ENCODE measurements at regions not wholly inside any gene's neighbourhood (a gene's known extent, or its start where the extent isn't known, plus 50 kb on each side); places are given as distances from the start of the nearest gene placed in this dataset.

GRCh38 chrX:85517994-85518718 lies 138.7 kb upstream of the POF1B start:
- no peak for DNase-seq

- no peak for DNase-seq
Measured at GRCh38 chrX:85516131-85516530, 136.7 kb upstream of the POF1B start.

- no peak for DNase-seq
Measured at GRCh38 chrX:85506871-85507270, 127.4 kb upstream of the POF1B start.

GRCh38 chrX:85505801-85506200 lies 126.3 kb upstream of the POF1B start:
- no peak for DNase-seq

GRCh38 chrX:85504381-85504780 lies 124.9 kb upstream of the POF1B start:
- DNase-seq, result no peak

- DNase-seq, result no peak
Measured at GRCh38 chrX:85503258-85504158, 124.0 kb upstream of the POF1B start.

GRCh38 chrX:85501349-85501748 lies 121.9 kb upstream of the POF1B start:
- no peak for DNase-seq

GRCh38 chrX:85499400-85499799 lies 119.9 kb upstream of the POF1B start:
- DNase-seq, result no peak

GRCh38 chrX:85493821-85494220 lies 114.4 kb upstream of the POF1B start:
- DNase-seq, result no peak

GRCh38 chrX:85454295-85454694 lies 74.8 kb upstream of the POF1B start:
- DNase-seq, result no peak

GRCh38 chrX:85444613-85445012 lies 65.1 kb upstream of the POF1B start:
- DNase-seq, result no peak
